Gastroesophageal sphincter (tissue), 4 donors: ENCODE measurements at regions not wholly inside any gene's neighbourhood (a gene's known extent, or its start where the extent isn't known, plus 50 kb on each side); places are given as distances from the start of the nearest gene placed in this dataset.

Experiments
- ATAC-seq: fragments of 150-250 bp; one replicate; pipeline ENCODE4 v1.9.1; 2016; ENCODE audit warnings: mild to moderate bottlenecking, moderate library complexity
- H3K27ac ChIP-seq, 4 donors: fragments of 200-600 bp; sonication (generic) in 3 of 4; 1 replicate in 3 of 4; 2 replicates in 1 of 4; pipeline ENCODE4 v1.5.1; 2016 to 2019
- H3K27me3 ChIP-seq: fragments of 200-600 bp; sonication (generic); one replicate; pipeline ENCODE4 v1.5.1; 2019
- H3K36me3 ChIP-seq, 2 donors: fragments of 200-600 bp; sonication (generic); one replicate each; pipeline ENCODE4 v1.5.1; 2019; ENCODE audit warnings: control low read depth in 1 of 2
- H3K4me1 ChIP-seq, 3 donors: fragments of 200-600 bp; sonication (generic); 1 replicate in 2 of 3; 2 replicates in 1 of 3; pipeline ENCODE4 v1.5.1; 2016 to 2019; ENCODE audit warnings: control low read depth in 2 of 3
- H3K4me3 ChIP-seq, 2 donors: fragments of 200-600 bp; sonication (generic); one replicate each; pipeline ENCODE4 v1.5.1; 2019; ENCODE audit warnings: mild to moderate bottlenecking in 1 of 2, moderate library complexity in 1 of 2
- H3K9me3 ChIP-seq, 3 donors: fragments of 200-600 bp; sonication (generic); one replicate each; pipeline ENCODE4 v1.5.1; 2017 to 2019; ENCODE audit warnings: control low read depth in 2 of 3
- CTCF ChIP-seq, 4 experiments: fragments of 200-600 bp in 2 of 4; fragments of 450-650 bp in 2 of 4; sonication (generic) in 1 of 4; IDR thresholded peaks; one replicate each; pipeline ENCODE4 v1.5.1; 2017 to 2019; ENCODE audit warnings: antibody characterized with exemption in 4 of 4, mild to moderate bottlenecking in 2 of 4, moderate library complexity in 2 of 4
- EP300 ChIP-seq: sonication (generic); formaldehyde crosslinking; IDR thresholded peaks from one replicate; pipeline ENCODE4 v1.6.1; 2017; ENCODE audit warnings: antibody characterized with exemption, mild to moderate bottlenecking
- POLR2A ChIP-seq, 2 donors: fragments of 450-650 bp; IDR thresholded peaks; one replicate each; pipeline ENCODE4 v1.6.1; 2017; ENCODE audit warnings: antibody characterized with exemption in 2 of 2, mild to moderate bottlenecking in 2 of 2, moderate library complexity in 1 of 2
- POLR2AphosphoS5 ChIP-seq: sonication (generic); formaldehyde crosslinking; IDR thresholded peaks from one replicate; pipeline ENCODE4 v1.6.1; 2017; ENCODE audit warnings: antibody characterized with exemption
- WGBS, 2 donors: methylation state at CpG; one replicate each; pipeline ENCODE4 v1.1.5; 2018; ENCODE audit warnings: low coverage in 1 of 2; 5-methylcytosine and 5-hydroxymethylcytosine counted together

GRCh38 chr16:85992779-85993178 is 93.8 kb downstream of the IRF8 start:
- Histone ChIP-seq H3K4me3 (no peak overlapping the region), H3K36me3 (no peaks in the 10 kb centered on the region), H3K4me1 (no peaks in the 10 kb centered on the region), H3K27ac (no peak overlapping the region), H3K27me3 (peaks cover 19% of the 10 kb centered on the region), H3K9me3 (no peaks in the 10 kb centered on the region)
- 48 to 83% methylated on average over 1 to 2 of the region's 2 CpGs for WGBS, 2 donors
- no peak for ATAC-seq
- TF ChIP-seq CTCF (IDR thresholded peaks at IDR 0.05) (no peak), POLR2AphosphoS5 (no peak), EP300 (no peak), POLR2A (IDR thresholded peaks at IDR 0.05) (no peak)

- no peak for ATAC-seq
- H3K4me1 ChIP-seq: no peaks in the 10 kb centered on the region
- TF ChIP-seq POLR2A (IDR thresholded peaks at IDR 0.05): no peak
- no peak for TF ChIP-seq EP300
- TF ChIP-seq CTCF (IDR thresholded peaks at IDR 0.05): no peak
- TF ChIP-seq POLR2AphosphoS5: no peak
- no peaks in the 10 kb centered on the region for H3K9me3 ChIP-seq
- H3K36me3 ChIP-seq: no peaks in the 10 kb centered on the region
- H3K27ac ChIP-seq: no peak overlapping the region
- H3K27me3 ChIP-seq: peaks cover 6% of the 10 kb centered on the region
- no peak overlapping the region for H3K4me3 ChIP-seq
- WGBS, 2 donors: 69 to 73% methylated on average over 7 to 8 of the region's 20 CpGs
Measured at GRCh38 chr16:85994492-85995490, 95.8 kb downstream of the IRF8 start.

- Histone ChIP-seq H3K27ac (no peak overlapping the region), H3K4me1 (no peaks in the 10 kb centered on the region), H3K9me3 (no peaks in the 10 kb centered on the region), H3K27me3 (peaks cover 6% of the 10 kb centered on the region), H3K36me3 (no peaks in the 10 kb centered on the region), H3K4me3 (no peak overlapping the region)
- WGBS, 2 donors: 57 to 76% methylated on average over 21 to 22 of the region's 27 CpGs
- ATAC-seq: no peak
- TF ChIP-seq EP300 (no peak), POLR2A (IDR thresholded peaks at IDR 0.05) (no peak), CTCF (IDR thresholded peaks at IDR 0.05) (no peak), POLR2AphosphoS5 (no peak)
Measured at GRCh38 chr16:85995541-85996423, 96.8 kb downstream of the IRF8 start.

- Histone ChIP-seq H3K9me3 (no peaks in the 10 kb centered on the region), H3K27ac (no peak overlapping the region), H3K4me3 (no peak overlapping the region), H3K27me3 (peaks cover 6% of the 10 kb centered on the region), H3K36me3 (no peaks in the 10 kb centered on the region), H3K4me1 (no peaks in the 10 kb centered on the region)
- TF ChIP-seq POLR2A (IDR thresholded peaks at IDR 0.05) (no peak), POLR2AphosphoS5 (no peak), CTCF (IDR thresholded peaks at IDR 0.05) (no peak), EP300 (no peak)
- no peak for ATAC-seq
- WGBS, 2 donors: 60 to 83% methylated on average over 2 of the region's 10 CpGs
Measured at GRCh38 chr16:85996843-85997242, 97.9 kb downstream of the IRF8 start.
